ENCODE measurements at regions not wholly inside any gene's neighbourhood (a gene's known extent, or its start where the extent isn't known, plus 50 kb on each side); places are given as distances from the start of the nearest gene placed in this dataset.

GRCh38 chr3:43159876-43160255, 54.0 kb upstream of the POMGNT2 start:
- TF ChIP-seq, protein P1, sequence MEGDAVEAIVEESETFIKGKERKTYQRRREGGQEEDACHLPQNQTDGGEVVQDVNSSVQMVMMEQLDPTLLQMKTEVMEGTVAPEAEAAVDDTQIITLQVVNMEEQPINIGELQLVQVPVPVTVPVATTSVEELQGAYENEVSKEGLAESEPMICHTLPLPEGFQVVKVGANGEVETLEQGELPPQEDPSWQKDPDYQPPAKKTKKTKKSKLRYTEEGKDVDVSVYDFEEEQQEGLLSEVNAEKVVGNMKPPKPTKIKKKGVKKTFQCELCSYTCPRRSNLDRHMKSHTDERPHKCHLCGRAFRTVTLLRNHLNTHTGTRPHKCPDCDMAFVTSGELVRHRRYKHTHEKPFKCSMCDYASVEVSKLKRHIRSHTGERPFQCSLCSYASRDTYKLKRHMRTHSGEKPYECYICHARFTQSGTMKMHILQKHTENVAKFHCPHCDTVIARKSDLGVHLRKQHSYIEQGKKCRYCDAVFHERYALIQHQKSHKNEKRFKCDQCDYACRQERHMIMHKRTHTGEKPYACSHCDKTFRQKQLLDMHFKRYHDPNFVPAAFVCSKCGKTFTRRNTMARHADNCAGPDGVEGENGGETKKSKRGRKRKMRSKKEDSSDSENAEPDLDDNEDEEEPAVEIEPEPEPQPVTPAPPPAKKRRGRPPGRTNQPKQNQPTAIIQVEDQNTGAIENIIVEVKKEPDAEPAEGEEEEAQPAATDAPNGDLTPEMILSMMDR (IDR thresholded peaks at IDR 0.05; ENCODE audit: low read length) = no peak
- TF ChIP-seq EZH2 (optimal IDR thresholded peaks at IDR 0.05; ENCODE audit: low read depth, low read length) (no peak), EZH2phosphoT487 (IDR thresholded peaks at IDR 0.05; ENCODE audit: low read length) (no peak)

All from MM.1S (cell line).